SHP77 treated with DMSO at 0.1 percent for 48 hours (cell line): ENCODE measurements at regions not wholly inside any gene's neighbourhood (a gene's known extent, or its start where the extent isn't known, plus 50 kb on each side); places are given as distances from the start of the nearest gene placed in this dataset.

Experiments
- DNase-seq: peaks from one replicate; lab custom pipeline; 2025; lab: John Stamatoyannopoulos, UW

DNA sequence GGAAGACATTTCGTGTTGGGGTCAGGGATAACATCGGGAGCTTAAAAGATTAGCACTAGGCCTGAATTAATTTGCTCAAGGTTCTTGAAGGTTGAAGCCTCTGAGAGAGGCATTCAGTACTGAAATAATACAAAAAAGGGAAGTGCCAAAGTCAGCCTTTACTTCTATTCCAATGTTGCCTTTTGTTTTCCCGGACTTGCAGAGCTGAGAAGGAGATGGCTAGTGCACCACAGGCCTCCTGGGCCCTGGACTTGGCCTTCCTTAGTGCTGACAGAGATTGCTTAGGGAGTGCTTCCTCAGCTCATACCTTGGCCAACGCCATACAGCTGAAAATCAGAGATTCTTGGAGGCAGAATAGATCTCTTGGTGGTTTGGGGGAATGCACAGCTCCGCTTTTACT, 333.6 kb upstream of the TBL1XR1 start:
- DNase-seq = no peak

DNA sequence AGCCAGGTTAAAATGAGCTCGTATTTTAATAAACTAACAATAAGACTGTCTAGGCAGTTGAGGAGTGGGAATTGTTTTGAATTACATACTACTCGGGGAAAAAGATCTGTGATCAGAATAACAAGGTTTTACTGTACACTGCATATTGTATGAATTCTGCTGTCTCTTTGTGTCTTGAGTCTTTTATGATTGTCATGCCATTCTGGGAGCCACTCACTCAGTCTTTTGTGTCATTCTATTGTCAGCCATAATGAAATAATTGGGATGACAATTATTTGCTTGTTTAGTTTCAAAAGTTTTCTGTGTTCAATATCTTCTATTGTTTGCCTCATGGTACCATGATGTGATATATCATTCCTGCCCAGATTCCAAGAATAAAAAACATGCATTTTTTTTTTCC, 339.6 kb upstream of the TBL1XR1 start:
- DNase-seq = no peak

- no peak for DNase-seq
Measured at GRCh38 chr3:177537612-177538011, 340.3 kb upstream of the TBL1XR1 start.

DNA sequence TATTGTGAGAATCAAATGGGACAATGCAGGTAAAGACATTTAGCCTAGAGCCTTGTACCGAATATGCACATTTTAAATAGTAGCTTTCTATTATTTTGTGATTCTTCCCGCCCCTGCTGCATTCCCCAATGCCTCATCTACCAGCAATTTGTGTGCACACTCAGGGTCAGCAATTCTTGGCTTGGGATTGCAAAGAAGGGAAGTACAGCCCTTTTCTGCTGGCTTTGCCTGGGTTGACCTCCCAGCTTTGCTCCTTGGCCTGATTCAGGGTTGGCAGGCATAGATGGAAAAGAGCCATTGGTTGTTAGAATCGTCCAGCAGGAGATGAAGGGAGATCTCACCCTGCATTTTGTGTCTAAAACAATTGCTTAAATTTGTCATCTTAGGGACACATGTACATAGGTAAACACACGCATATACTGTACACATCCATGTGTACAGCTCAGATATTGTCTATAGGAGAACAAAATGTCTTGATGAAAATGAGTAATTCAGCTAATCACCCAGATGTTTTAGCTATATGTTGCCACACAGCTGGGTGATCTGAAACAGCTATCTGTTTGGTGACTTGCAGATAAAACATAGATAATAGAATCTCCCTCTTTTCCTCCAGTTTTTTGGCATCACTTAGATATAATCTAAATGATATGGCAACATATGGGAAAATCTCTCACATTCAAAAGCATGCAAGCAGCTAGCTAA, 340.9 kb upstream of the TBL1XR1 start:
- DNase-seq = no peak

- DNase-seq = no peak
Measured at GRCh38 chr3:177538750-177539730, 341.8 kb upstream of the TBL1XR1 start.

DNA sequence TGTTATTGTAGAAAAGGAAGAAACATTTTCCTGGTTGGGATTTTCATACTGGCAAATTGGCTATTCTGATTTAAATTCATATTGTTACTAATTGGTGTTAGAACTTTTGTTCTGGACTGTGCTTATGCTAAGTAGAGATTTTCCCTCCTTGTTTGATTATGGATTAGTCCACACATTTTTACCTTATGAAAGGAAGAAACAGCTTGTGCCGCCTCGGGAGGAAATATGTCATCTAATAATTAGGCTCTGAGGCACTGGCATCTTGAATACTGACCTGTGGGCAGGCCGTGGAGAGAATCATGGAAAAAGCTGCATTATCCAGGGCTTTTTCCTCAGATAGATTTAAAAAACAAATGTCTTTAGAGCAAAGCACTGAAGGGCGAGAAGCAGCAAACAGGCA, 344.3 kb upstream of the TBL1XR1 start:
- no peak for DNase-seq

GRCh38 chr3:177545964-177546363, 348.7 kb upstream of the TBL1XR1 start:
- DNase-seq = no peak

GRCh38 chr3:177547711-177548350, 350.5 kb upstream of the TBL1XR1 start:
- DNase-seq = no peak

- no peak for DNase-seq
Measured at GRCh38 chr3:177550667-177551066, 353.4 kb upstream of the TBL1XR1 start.

- DNase-seq = no peak
Measured at GRCh38 chr3:177551431-177551836, 354.2 kb upstream of the TBL1XR1 start.

GRCh38 chr3:177552051-177552450, 354.8 kb upstream of the TBL1XR1 start:
- DNase-seq = no peak

DNA sequence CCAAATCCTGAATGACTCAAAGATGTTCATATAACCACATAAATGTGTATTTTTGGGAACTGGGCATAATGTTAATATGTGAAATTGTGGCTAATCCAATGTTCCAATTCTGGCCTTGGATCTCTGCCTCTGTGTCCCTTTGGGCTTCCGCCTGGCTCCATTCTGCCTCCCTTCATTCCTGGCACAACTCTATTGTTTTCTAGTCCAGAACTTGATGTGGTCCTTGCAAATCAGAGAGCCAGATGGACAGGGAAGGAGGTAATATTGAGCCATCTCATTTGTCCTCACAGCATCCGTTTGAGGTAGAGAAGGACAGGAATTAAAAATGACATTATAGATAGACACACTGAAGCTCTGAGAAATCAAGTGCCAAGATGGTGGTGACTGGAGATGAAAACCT, 355.7 kb upstream of the TBL1XR1 start:
- DNase-seq = no peak

DNA sequence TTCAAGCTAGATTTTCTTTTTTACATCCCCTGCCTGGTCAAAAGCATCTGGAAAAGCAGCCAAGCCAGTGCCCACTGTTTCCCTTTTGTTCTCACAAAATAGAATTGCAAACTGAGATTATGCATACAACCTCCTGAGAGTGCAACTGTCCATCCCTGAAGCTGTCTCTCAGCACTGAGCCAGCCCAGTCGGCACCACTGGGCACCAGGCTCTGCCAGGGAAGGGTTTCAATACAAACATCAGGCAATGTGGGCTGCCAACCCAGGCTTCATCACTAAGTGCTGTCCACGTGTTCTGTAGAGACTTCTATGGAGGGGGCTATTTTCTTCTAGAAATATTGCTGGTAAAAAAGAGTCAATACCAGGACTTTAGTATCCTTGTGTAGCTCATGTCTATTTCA, 356.3 kb upstream of the TBL1XR1 start:
- no peak for DNase-seq

DNA sequence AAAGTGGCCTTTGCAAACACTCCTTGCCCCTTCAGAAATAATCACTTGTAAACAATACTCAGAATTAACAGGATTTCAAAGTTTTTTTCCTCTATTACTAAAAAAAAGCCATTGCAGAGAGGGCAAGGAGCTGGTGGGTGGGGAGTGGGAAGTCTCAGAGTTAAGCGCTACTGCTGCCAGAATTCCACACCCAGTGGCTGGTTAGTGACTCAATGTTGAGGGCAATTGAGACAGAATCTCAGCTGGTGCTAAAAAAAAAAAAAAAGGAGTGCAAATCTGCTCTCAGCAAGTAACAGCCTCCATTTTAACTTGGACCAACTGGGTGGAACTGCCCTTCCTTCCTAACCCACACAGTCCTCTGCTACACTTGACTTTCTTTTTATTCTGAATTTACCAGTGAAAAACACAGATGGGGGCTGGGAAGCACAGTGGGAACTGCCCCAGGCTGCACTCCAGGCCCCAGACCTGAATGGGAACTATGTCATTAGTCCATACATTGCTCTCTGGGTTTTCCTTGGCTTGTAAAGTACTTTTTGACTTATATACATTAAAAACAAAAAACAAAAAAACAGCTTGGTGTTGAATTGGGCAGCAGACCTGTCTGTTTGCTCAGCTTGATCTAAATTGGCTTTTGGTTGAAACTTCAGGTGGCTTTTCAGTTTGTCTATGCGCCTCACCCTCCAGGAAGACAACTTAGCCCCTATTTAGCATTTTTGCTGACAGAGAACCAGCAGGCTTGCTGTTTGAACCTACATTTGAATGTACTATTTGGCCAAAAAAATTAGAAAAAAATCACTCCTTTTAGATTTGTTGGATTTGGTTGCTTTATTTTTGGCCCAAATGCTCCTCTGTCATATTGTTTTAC, 357.8 kb upstream of the TBL1XR1 start:
- DNase-seq = no peak

GRCh38 chr3:177557548-177557947, 360.3 kb upstream of the TBL1XR1 start:
- DNase-seq = no peak

DNA sequence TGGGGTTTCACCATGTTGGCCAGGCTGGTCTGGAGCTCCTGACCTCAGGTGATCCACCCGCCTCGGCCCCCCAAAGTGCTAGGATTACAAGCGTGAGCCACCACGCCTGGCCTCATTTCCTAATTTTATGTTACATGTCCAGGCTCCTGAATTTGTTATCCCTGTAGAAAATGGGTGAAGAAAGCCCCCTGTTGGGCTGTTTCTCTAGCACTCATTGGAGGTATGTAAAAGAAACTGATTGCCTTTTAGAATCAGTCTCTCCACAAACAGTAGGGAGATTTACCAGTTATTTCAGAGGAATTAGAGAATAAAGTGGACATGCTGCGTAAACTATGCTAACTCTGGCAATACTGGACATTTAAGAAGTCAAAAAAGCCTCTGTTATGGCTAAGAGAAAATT, 364.1 kb upstream of the TBL1XR1 start:
- no peak for DNase-seq

GRCh38 chr3:177561769-177562392, 364.6 kb upstream of the TBL1XR1 start:
- DNase-seq = no peak

GRCh38 chr3:177563243-177563780, 366.0 kb upstream of the TBL1XR1 start:
- no peak for DNase-seq

DNA sequence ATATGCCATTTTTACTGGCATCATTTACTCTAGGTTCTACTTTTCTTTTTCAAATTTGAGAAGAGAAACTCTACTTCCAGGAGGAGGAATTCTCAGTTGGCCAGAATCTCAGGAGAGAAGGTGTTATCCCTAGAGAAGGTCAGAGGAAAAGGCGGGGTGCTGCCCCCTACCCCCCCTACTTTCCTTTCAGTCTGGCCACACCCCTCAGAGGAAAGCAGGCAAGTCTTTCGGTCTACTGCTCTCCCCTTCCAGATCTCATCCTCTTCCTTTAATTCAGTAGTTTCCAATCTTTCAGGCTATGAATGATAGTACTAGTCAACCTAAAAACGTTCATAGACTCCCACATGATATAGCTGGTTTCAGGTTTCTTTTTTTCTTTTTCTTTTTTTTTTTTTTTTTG, 366.5 kb upstream of the TBL1XR1 start:
- DNase-seq = no peak

DNA sequence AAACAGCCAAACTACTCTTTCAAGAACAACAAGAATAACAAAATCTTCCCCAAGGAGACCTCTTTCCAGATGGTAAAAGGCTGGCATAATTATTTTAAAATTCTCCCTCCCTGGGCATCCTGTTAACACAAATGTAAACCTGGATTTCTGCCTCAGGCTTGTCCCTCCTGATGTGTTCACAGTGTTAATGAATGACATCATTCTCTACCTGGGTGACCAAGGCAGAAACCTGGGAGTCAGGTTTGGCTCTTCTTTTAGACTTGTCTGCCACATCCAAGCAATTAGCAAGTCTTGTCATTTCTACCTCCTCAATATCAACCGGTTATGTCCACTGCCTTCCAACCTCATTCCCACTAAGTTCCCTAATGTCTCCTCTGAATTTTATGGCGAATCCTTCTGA, 368.7 kb upstream of the TBL1XR1 start:
- DNase-seq = no peak

DNA sequence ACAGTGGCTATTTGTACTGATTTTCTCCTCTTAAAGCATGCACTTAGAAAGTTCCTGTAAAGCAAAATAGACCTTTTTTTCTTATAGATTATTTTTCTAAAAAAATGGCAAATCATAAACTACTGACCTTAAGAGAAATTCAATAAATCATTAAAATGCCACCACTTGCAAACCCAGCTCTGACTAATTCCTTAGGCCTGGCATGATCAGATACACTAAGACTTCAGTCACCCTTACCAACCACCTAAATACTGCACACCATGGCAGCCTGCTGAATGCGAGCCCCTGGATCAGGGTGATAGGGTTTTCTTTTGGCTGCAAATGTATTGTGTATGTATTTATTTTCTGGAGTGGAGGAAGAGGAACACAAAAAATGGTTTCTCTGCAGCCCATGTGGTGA, 370.6 kb upstream of the TBL1XR1 start:
- no peak for DNase-seq
